SK-N-SH treated with all-trans-retinoic acid at 6 μM for 48 hours (cell line): ENCODE measurements at regions not wholly inside any gene's neighbourhood (a gene's known extent, or its start where the extent isn't known, plus 50 kb on each side); places are given as distances from the start of the nearest gene placed in this dataset.

ENCODE experiments used
- ATAC-seq: fragments of 200-7000 bp; cut with Tn5 transposase; 3 replicates; pipeline ENCODE4 v1.9.1; 2020; ENCODE audit warnings: mild to moderate bottlenecking, moderate library complexity
- ARNTL ChIP-seq: fragments of 450-650 bp; formaldehyde crosslinking; IDR thresholded peaks from 2 replicates; pipeline ENCODE4 v1.5.0; 2020; ENCODE audit warnings: low read depth, mild to moderate bottlenecking, moderate library complexity, borderline replicate concordance
- BACH2 ChIP-seq: fragments of 250-450 bp; sonication (Bioruptor Pico); IDR thresholded peaks from 2 replicates; pipeline ENCODE4 v1.9.0; 2021; ENCODE audit warnings: mild to moderate bottlenecking, borderline replicate concordance
- CREB5 ChIP-seq: fragments of 250-450 bp; sonication (Bioruptor Pico); IDR thresholded peaks from 2 replicates; pipeline ENCODE4 v1.5.1; 2020; ENCODE audit warnings: low read depth, mild to moderate bottlenecking, moderate library complexity
- CSDC2 ChIP-seq: fragments of 250-450 bp; sonication (Bioruptor Pico); IDR thresholded peaks from 2 replicates; pipeline ENCODE4 v1.5.0; 2020; ENCODE audit warnings: mild to moderate bottlenecking, moderate library complexity
- ESRRG ChIP-seq: fragments of 250-450 bp; sonication (Bioruptor Pico); IDR thresholded peaks from 2 replicates; pipeline ENCODE4 v1.6.1; 2021; ENCODE audit warnings: mild to moderate bottlenecking
- GLIS3 ChIP-seq: fragments of 250-450 bp; sonication (Bioruptor Pico); IDR thresholded peaks from 2 replicates; pipeline ENCODE4 v1.5.0; 2020; ENCODE audit warnings: mild to moderate bottlenecking, moderate library complexity
- ISL1 ChIP-seq: fragments of 250-450 bp; sonication (Bioruptor Pico); IDR thresholded peaks from 2 replicates; pipeline ENCODE4 v2.1.2; 2022; ENCODE audit warnings: mild to moderate bottlenecking, moderate library complexity
- OSR1 ChIP-seq: fragments of 250-450 bp; sonication (Bioruptor Pico); IDR thresholded peaks from 2 replicates; pipeline ENCODE4 v1.8.0; 2022; ENCODE audit warnings: moderate library complexity, mild to moderate bottlenecking, inconsistent platforms
- PATZ1 ChIP-seq: fragments of 250-450 bp; sonication (Bioruptor Pico); IDR thresholded peaks from 2 replicates; pipeline ENCODE4 v1.8.0; 2020; ENCODE audit warnings: mild to moderate bottlenecking, moderate library complexity, borderline replicate concordance
- POU6F1 ChIP-seq: fragments of 250-450 bp; sonication (Bioruptor Pico); IDR thresholded peaks from 2 replicates; pipeline ENCODE4 v1.8.0; 2021; ENCODE audit warnings: low read depth, mild to moderate bottlenecking, moderate library complexity, borderline replicate concordance
- PPARA ChIP-seq: fragments of 250-450 bp; sonication (Bioruptor Pico); IDR thresholded peaks from 2 replicates; pipeline ENCODE4 v1.5.0; 2020; ENCODE audit warnings: mild to moderate bottlenecking, borderline replicate concordance
- RARB ChIP-seq: fragments of 250-450 bp; sonication (Bioruptor Pico); IDR thresholded peaks from 2 replicates; pipeline ENCODE4 v1.8.0; 2021; ENCODE audit warnings: mild to moderate bottlenecking, moderate library complexity
- SNAI2 ChIP-seq: fragments of 250-450 bp; sonication (Bioruptor Pico); IDR thresholded peaks from 2 replicates; pipeline ENCODE4 v1.5.0; 2020; ENCODE audit warnings: mild to moderate bottlenecking, moderate library complexity
- TCF4 ChIP-seq: fragments of 250-450 bp; sonication (Bioruptor Pico); IDR thresholded peaks from 2 replicates; pipeline ENCODE4 v1.8.0; 2021; ENCODE audit warnings: mild to moderate bottlenecking, moderate library complexity, borderline replicate concordance
- TOX ChIP-seq: fragments of 250-450 bp; sonication (Bioruptor Pico); IDR thresholded peaks from 2 replicates; pipeline ENCODE4 v1.8.0; 2021; ENCODE audit warnings: mild to moderate bottlenecking, moderate library complexity, borderline replicate concordance
- TSHZ2 ChIP-seq: fragments of 250-450 bp; sonication (Bioruptor Pico); IDR thresholded peaks from 2 replicates; pipeline ENCODE4 v1.5.0; 2020; ENCODE audit warnings: mild to moderate bottlenecking, moderate library complexity
- ZC3H10 ChIP-seq: fragments of 250-450 bp; sonication (Bioruptor Pico); IDR thresholded peaks from 2 replicates; pipeline ENCODE4 v1.5.1; 2021; ENCODE audit warnings: mild to moderate bottlenecking, moderate library complexity
- ZFP30 ChIP-seq: fragments of 450-650 bp; formaldehyde crosslinking; IDR thresholded peaks from 2 replicates; pipeline ENCODE4 v1.5.0; 2022; ENCODE audit warnings: mild to moderate bottlenecking, moderate library complexity
- ZNF565 ChIP-seq: fragments of 450-650 bp; formaldehyde crosslinking; conservative IDR thresholded peaks from 2 replicates; pipeline ENCODE4 v1.5.0; 2020; ENCODE audit warnings: low read depth, mild to moderate bottlenecking, moderate library complexity
- ZNF8 ChIP-seq: fragments of 450-650 bp; formaldehyde crosslinking; IDR thresholded peaks from 2 replicates; pipeline ENCODE4 v1.5.0; 2020; ENCODE audit warnings: mild to moderate bottlenecking, moderate library complexity

DNA sequence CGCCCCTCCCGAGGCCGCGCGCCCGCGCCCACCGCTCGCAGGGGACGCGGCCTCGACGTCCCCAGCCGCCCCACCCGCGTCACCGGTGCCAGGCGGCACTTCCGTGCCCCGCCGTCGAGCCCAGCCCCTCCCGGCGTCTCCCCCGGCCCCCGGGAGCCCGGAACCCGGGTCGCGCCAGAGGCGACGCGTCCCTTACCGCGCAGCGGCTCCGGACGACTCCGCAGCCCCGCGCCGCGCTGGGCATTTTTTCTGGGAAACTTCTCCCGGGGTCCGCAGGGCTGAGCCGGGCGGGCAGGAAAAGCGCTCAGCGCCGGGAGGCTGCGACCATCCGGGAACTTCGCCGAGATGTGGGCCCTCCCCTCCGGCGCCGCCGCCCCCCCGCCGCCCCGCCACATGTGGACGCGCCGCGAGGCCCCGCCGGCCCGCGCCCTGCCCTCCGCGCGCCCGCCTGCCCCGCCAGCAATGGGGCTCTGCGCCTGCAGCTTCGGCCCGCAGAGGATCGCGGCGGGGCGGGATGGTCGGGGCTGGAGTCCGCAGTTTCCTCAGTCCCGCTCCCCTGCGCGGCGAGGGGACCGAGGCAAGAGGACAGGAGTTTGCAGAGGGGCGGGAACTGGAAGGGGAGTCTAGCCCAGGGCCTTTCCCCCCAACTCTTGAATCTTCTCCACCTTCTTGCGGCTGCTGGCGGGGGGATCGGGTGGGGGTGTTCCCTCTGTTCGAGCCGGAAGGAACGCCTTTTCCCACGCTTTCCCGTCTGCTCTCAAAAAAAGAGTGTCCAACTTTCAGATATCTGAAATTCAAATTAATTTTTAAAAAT, 81.5 kb downstream of the CHRNA1 start:
- no peak for TF ChIP-seq ZNF565
- TF ChIP-seq RARB = no peak
- TF ChIP-seq BACH2 (CRISPR knock-in tag) = no peak
- no peak for TF ChIP-seq ISL1 (CRISPR knock-in tag)
- TF ChIP-seq TCF4 (CRISPR knock-in tag) = no peak
- no peak for TF ChIP-seq CREB5 (CRISPR knock-in tag)
- TF ChIP-seq TOX (CRISPR knock-in tag) = no peak
- no peak for TF ChIP-seq GLIS3
- TF ChIP-seq ZC3H10 = no peak
- no peak for TF ChIP-seq ZFP30
- no peak for TF ChIP-seq ESRRG
- TF ChIP-seq ARNTL (CRISPR knock-in tag) = no peak
- TF ChIP-seq CSDC2 (CRISPR knock-in tag) = no peak
- no peak for TF ChIP-seq SNAI2 (CRISPR knock-in tag)
- no peak for TF ChIP-seq PPARA (CRISPR knock-in tag)
- ATAC-seq = peak; percentile 63

DNA sequence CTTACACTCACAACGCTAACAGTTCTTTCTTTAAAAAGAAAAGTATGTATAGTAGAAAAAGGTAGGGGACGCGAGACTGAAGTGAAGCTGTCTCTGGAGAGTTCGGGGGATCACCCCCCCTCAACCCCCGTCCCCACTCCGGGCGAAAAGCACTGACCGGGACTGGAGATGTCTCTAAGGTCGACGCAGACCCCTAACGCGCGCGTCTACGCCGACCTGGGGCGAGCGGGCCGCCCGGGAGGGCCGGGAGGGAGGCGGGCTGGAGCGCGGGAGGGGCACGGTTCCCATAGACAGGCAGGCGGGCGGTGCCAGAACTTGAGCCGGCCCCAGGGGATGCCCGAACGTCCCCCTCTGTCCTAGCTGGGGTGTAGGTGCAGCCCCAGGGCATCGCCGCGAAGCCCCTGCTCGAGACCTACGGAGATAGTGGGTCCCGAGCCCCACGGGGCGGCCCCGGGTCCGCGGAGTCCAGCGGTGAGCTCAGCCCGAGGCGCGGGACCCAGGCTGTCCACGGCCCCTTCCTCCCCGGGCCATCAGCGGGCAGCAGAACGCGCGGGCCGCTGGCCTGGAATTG, 82.2 kb downstream of the CHRNA1 start:
- ATAC-seq = peak; percentile 65
- TF ChIP-seq TSHZ2 (CRISPR knock-in tag) (no peak), POU6F1 (CRISPR knock-in tag) (no peak), ISL1 (CRISPR knock-in tag) (no peak), PPARA (CRISPR knock-in tag) (no peak), BACH2 (CRISPR knock-in tag) (no peak), PATZ1 (CRISPR knock-in tag) (no peak), ZFP30 (no peak), TCF4 (CRISPR knock-in tag) (no peak), ZC3H10 (no peak), CREB5 (CRISPR knock-in tag) (no peak), ZNF565 (no peak), ESRRG (no peak), SNAI2 (CRISPR knock-in tag) (no peak), ZNF8 (CRISPR knock-in tag) (no peak), ARNTL (CRISPR knock-in tag) (no peak), CSDC2 (CRISPR knock-in tag) (no peak), GLIS3 (no peak), OSR1 (no peak)
